Activated T-helper 1 cell treated with anti-CD3 and anti-CD28 coated beads, Interleukin-2, amount 50 U/mL, for 16 hours (primary cell): ENCODE measurements at regions not wholly inside any gene's neighbourhood (a gene's known extent, or its start where the extent isn't known, plus 50 kb on each side); places are given as distances from the start of the nearest gene placed in this dataset.

Experiments used
- DNase-seq, 2 donors: peaks; one replicate each; pipeline ENCODE4 v3.0.0-alpha.2; 2020; ENCODE audit warnings: low read depth in 1 of 2, low spot score in 1 of 2

DNA sequence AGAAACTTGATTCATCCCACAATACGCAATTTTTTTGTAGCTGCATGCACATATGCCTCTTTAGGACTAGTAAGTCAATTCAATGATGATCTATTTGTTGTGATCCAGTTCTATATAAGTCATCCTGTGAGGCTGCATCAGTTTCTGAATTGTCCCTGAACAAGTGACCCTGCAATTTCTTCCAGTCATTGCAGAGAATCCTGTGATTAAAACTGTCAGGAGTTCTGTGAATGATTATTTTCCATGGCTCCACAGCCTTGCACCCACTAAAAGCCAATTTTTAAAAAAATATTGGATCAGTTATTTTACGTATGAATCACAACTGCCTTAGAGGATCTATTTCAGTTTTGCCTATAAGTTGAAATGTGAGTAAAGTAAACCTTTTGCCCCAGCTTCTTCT lies 1585.0 kb upstream of the ACVR2A start:
- DNase-seq, result no peak

DNA sequence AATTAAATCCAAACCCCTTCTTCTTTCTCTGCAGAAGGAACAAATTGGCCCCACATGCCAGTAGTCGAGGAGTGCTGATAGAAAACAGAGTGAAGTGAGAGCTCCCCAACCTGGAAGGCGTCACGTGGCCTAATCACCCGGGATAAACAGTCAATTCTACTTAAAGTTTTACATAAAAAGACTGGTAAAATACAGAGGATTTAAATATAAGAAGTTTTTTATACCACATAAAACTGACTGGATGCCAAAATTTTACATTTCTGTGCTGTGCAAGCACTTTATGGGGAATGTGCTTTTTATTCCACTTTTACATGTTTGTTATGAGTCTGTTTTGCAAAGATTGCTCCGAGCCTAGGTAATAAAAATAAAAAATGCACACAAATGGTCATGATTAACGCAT lies 1586.8 kb upstream of the ACVR2A start:
- DNase-seq, result no peak

DNA sequence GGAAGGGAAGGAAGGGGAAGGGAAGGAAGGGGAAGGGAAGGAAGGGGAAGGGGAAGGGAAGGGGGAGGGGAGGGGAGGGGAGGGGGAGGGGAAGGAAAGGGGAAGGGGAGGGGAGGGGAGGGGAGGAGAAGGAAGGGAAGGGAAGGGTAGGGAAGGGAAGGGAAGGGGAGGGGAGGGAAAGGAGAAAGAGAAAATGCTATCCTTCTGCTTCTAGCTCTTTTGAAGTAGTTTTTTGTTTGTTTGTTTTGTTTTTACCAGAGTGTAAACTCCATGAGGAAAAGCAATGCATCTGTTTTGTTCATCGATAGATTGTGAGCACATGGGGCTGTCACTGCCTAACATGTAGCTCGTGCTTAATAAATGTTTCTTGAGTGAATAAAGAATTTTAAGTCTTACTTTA lies 1592.7 kb upstream of the ACVR2A start:
- DNase-seq, result no peak

DNA sequence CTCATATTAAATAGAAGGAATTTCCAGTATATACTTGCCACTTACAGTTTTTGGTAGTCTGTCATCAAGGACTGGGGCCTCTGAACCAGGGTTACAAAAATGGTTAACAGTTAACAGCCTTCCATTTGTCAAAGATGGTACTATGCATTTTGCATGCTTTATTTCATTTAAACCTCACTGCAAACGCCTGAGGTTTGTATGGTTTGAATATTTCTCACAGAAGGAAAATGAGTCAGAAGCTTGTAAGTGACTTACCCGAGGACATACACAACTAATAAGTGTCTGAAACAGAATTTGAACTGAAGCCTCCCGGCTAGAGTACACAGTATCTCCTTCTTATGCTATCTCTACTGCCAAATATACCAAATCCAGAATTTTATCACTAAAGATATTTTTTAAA lies 1593.5 kb upstream of the ACVR2A start:
- DNase-seq, result no peak

DNA sequence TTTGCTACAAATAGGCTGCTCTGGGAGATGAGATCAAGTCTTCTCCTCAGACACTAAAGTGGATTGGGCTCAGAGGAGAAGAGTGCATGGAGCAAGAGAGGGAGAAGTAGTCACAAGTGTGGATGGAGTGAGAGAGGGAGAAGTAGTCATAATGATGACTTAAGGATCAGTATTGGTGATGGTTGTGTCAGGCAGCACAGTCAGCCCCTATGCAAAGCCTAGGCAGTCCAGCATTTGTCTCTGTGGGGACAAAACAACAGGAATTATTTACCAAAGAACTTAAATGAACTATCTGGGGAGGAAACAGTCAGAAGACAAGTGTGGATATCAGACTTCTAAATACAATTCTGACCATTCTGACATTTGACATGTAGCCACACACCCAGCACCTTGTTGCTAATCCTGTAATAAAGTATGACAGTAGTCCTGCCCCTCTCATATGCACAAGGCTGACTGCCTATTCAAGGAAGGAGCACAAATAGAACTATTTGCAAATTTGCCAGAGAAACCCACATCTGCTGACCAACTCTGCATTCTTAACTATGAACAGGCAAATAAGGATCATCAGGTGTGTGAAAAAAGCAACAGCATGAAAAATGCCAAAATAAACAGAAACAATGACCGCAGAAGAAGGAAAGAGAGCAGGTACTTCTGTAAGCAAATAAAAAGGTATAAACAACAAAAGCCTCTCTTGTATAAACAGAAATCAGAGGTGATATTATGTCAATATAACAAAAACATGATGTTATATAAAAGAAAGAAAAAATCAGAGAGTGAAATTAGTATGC lies 1597.9 kb upstream of the ACVR2A start:
- DNase-seq, result no peak

DNA sequence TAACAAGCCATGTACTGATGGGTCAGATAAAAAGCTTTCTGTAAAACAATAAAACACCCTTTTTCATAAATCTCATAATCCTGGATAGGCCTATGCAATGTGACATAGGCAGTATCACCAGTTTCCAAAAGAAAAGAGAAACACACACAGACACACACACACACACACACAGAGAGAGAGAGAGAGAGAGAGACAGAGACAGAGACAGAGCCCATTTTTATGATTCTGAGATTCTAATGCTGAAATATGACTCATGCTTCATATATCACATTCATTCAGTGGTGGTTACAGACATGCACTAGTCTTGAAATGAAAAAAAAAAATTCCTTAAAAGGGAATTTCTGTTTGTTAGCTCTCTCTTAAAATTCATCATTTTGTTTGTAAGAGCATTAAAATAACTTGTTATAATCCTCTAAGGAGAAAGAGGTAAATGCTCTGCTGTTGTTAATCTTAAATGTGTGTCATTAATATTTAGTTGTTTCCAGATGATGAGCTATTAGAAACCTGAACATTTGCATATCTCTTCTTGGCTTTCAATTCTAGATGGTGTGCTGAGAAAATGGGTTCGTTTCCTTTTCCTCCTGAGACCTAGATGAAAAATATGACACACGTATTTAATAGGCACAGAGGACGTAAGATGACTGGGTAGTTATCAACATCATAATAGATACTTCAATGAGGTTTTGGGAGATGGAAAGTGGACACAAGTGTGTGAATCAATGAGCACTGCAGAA lies 1598.7 kb upstream of the ACVR2A start:
- DNase-seq, result no peak

DNA sequence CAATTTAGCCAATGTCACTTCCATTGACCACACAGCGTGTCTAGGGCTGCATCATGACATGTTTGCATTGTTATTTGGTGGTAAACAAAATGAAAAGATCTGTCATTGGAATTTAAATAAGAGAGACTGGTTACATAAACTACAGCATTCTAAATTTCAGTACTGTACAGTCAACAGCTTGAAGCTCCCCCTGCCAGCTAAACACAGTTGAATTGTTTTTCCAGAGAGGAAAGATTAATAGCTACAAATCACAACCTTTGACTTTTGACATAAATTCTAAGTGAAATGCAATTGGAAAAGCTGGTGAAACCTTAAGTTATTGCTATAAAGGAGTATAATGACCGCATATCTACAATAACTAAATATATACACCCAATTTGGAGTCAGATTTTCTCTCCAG lies 1600.0 kb upstream of the ACVR2A start:
- DNase-seq, result no peak

DNA sequence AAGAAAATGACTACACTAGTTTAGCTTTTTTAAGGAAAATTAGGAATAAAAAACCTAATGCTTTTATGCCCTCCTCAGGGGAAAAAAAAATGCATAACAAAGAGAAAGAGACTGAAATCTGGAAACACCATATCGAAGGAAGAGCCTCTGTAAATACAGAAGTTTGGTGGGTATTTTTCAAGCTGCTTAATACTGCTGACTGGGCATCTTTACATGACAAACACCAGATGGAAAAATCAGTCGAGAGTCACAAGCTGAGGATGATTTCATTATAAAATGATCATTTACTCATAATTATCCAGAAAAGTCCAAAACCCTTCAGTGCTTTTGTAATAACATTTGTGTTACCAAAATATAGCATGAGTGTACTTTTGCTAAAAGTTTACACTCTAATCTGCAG lies 1600.7 kb upstream of the ACVR2A start:
- DNase-seq, result no peak

DNA sequence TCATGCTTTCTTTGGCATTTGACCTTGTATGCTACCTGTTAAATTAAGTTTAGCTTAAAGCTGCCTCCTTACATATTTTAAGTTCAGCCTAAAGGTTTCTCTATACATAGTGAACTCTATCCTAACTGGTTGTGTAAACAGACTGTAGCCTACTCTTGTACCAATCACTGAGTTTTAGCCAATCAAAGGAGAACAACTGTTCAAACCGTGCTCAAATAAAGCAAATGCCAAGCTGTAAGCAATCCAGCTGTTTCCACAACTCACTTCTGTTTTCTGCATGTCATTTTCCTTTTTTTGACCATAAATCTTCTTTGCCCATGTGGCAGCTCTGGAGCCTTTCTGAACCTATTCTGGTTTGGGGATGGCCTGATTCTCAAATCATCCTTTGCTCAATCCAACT lies 1603.8 kb upstream of the ACVR2A start:
- no peak for DNase-seq

DNA sequence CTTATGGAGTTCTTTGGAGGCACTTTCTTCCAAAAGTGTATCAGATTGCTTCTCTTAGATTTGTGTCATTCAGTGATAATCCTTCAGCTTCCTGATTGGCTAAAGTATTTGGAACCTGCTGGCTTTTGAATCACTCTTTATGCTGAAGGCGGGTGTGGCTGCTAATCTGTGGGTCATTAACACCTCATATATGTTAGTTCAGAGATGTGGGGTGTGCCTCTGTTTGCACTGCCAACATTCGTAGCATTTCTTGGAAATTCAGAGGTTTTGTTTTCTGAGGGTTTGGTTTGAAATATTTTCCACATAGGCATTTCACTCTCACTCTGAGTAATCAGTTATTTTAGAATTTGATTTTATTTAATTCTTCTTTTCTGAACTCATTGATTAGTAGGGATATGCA lies 1604.4 kb upstream of the ACVR2A start:
- DNase-seq, result no peak

DNA sequence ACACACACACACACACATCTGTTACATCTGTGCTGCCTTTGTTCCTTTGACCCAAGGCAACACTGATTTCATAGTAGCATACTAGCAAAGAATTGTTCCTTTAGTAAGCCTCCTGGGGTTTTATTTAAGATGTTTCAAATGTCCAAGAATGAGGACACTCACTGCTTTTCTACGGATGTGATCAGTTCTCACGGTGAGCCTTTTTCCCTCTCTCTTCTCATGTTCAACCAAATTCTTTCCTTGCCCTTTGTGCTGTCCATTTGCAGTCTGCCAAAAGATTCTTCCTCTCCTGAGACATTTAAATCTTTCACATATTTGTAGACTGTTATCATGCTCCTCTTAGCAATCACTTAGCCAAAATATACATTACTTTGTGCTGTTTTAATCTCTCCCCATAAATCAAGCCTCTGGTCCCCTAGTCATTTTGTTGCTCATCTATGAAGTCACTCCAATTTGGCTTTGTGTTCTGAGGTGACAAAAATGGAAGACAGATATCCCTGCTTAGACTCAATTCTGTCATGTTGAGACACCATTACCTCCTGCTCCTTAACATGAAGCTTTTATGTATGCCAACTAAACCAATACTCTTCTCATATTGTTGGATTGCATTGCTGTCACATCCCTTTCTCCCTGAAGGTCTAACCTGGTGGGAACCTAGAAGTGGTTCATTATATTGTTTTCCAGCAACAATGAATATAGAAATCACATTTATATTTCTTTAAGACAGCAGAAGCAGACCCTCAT lies 1605.3 kb upstream of the ACVR2A start:
- no peak for DNase-seq

DNA sequence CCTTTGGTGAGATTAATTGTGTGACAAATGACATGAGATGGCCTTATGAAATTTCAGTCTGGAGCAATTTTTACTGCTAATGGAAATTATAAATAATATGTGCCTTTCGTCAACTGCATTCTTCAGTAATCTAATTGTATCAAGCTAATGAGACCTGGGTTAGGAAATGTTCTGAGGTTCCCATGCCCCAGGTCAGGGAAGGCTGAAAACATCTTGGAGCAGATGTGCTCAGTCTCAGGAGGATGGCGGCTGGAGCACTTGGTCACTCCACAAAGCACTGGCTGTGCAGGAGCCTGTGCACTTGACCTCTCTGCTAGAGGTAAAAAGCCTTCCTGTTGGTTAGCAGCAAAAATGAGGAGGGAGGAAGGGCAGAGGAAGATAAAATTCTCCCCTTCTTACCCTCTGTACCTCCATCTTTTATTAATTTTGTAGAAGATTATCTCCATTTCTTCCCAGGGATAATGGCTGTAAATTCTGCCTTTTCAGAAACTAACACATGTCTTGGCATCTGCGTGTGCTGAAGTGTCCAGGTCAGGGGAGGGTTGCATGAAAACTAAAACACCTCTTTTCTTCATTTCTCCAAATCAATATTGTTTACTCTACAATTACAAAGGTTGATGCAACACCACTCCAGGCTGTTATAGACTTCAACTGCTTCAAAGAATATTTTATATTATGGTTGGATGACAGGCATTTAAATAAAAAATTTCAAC lies 1606.4 kb upstream of the ACVR2A start:
- DNase-seq, result no peak

DNA sequence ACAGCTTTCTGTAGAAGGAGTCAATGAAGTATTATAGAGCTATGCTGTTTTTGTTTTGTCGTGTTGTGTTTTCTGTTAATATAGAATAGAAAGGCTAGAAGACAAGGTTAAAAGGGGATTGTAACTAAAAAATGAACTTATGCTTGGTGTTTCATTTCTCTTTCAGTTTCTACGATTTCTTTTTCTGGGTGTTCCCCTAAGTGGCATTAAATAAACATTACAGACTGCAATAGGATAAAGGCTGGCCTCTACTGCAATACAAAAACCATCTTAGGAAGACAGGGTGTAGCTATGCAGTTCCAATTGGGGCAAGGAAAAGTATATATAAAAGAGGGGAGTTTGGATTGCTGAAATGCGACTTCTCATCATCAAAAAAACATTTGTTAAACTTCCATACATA lies 1609.7 kb upstream of the ACVR2A start:
- DNase-seq, result no peak

DNA sequence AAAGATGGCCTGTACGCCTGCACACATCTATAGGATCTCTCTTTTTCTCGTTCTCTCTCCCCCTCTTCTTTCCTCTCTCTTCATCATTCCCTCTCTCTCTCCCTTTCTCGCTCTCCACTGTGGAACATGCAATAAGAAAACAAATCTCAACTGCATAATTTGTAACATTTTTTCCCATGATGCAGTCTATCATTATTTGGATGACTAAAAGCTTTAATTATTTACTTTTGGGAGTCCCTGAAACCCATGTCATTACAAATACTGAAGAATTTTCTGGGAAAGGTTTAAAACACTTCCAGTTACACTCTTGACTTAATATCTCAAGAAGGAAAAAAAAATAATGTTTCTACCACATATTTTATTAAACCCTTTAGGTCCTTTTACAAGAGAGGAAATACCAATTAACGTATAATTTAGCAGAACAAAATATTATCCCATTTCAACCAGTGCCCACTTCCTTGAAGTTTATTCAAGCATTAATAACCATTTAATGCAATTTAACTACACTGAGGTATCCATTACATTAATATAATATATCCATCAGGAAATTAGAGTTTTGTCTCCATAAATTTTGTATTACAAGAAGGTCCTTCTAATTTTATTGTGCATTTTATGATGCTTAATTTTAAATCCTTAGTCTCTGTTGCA lies 1615.2 kb upstream of the ACVR2A start:
- DNase-seq, result no peak

DNA sequence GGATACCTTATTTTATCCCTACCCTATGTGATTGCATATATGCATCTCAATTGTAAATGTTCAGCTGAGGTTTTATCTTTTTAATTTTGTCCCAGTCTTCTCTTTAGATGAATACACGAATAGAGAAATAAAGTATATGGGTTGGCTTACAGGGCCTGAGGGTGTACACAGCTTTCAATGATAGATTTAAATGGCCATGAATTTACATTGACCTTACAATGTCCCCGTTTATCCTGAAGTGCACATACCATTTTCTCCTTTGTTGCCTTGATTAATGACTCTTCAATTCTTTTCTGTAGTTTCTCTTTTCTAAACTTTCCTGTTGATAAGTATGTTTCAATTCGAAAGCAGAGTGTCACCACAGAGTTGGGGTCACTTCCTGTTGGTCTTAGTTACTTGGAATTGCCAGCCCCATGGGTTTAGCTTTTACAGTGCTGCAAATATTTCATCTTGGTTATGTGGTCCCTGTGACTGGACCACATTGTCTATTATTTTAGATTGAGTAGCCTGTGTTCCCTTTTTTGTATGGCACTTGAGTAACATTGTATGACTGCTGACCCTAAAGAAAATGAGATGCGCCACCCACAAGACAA lies 1616.3 kb upstream of the ACVR2A start:
- no peak for DNase-seq

DNA sequence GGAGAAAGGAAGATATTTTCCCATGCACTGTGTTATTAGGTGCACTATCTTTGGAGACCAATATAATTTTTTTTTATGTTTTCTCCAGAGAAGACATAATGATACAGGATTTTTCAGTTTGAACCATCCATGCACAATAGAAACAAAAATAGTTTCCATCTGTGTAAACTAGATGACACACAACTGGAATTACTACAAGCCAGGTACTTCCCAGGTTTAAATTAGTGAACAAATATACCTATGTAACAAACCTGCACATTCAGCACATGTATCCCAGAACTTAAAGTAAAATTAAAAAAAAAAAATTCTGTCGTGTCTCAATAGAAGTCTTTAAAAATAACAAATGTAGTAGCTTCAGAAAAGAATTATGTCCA lies 1616.8 kb upstream of the ACVR2A start:
- DNase-seq, result no peak

DNA sequence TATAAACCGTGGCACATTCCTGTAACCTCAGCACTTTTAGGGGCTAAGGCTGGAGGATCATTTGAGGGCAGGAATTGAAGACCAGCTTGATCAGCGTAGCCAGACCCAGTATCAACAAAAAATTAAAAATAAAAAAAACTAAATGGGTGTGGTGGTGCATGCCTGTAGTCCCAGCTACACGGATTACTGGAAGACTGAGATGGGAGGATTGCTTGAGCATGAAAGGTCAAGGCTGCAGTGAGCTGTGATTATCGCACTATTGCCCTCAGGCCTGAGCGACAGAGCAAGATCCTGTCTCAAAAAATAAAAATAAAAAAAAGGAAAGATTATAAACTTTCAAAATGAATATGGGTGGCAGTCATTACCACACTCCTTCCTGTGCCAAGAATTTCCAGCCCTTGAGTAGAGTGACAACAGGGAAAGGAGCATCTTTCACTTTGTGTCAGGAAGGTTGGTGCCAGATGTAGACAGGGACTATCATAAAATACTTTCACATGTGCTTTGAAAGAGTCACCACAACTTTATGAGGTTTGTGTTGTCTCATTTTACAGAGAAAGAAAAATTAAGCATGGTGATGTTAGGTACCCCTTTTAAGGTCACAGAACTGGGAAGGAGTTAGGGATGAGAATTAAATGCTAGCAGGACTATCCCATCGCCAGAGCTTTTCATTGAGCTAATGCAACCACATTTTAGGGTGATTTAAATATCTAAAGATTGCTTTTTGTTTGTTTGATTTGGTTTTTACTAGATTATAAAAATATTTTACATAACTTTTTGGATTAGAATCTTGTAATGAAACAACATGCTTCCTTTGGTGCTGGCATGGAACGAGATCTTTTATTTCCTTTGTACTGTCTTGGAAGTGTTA lies 1617.4 kb upstream of the ACVR2A start:
- no peak for DNase-seq

DNA sequence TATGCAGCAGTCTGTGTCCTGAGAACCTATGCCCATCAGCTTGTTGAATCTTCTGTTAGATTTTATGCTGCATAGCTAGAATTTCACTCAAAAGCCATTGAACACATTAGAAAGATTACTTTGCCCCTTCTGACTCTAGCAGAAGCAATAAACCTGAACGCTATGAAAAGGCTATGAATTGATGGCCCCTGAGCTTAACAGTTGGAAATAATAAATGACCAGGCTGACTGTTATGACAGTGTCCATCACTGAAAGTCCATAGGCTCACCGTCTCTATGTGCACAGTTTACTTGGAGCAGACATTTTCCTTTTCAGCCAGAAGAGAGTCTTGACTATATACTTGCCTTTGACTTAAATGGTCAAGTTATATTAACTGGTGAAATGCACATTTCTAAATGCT lies 1618.8 kb upstream of the ACVR2A start:
- no peak for DNase-seq

DNA sequence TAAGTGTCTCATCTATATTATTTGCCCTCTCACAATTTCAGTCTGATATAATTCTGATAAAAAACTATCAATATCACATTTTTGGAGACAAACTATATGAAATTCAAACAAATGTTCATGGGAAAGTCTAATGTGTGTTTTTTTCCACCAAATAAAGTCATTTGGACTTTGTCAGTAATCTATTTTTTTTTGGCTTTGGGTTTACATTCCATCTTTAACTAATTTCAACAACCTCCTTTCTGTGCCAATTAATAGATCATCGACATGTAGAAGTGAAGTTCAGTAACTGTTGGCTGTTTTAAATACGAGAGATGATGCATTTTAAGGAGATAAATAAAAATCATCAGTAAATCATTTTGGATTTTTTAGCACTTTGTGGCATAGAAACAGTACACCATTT lies 1623.0 kb upstream of the ACVR2A start:
- no peak for DNase-seq

DNA sequence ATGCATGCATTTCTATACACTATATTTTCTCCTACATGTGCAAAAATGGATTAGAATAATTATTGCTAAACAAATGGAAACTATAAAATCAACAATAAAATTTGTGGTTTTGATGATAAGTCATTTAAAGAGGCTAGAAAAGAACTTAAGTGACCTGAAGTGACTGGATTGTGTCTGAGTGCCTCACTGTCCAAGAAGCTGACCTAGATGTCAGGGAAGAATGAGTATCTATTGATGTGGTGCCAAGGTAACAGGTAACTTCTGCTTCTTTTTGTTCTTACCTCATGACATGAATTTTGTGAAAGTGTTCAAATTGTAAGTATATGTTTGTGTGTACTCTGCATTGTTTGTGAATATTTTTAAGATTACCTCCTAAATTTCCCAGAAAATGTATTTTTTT lies 1623.9 kb upstream of the ACVR2A start:
- no peak for DNase-seq
